Uterus (tissue), 2 donors: ENCODE measurements at regions not wholly inside any gene's neighbourhood (a gene's known extent, or its start where the extent isn't known, plus 50 kb on each side); places are given as distances from the start of the nearest gene placed in this dataset.

ENCODE experiments used
- CTCF ChIP-seq, 4 experiments: fragments of 200-600 bp in 2 of 4; fragments of 450-650 bp in 2 of 4; sonication (generic) in 2 of 4; IDR thresholded peaks; one replicate each; pipeline ENCODE4 v1.5.1; 2016 to 2019; ENCODE audit warnings: antibody characterized with exemption in 4 of 4, mild to moderate bottlenecking in 2 of 4, moderate library complexity in 1 of 4
- POLR2A ChIP-seq, 2 donors: fragments of 450-650 bp; IDR thresholded peaks; one replicate each; pipeline ENCODE4 v1.6.1; 2016; ENCODE audit warnings: antibody characterized with exemption in 2 of 2, mild to moderate bottlenecking in 1 of 2, moderate library complexity in 1 of 2

- TF ChIP-seq POLR2A (IDR thresholded peaks at IDR 0.05) (no peak), CTCF (IDR thresholded peaks at IDR 0.05) (no peak)
Measured at GRCh38 chr14:86619726-86620125, 1089.8 kb downstream of the FLRT2 start.
